HUES6 (cell line): ENCODE measurements at regions not wholly inside any gene's neighbourhood (a gene's known extent, or its start where the extent isn't known, plus 50 kb on each side); places are given as distances from the start of the nearest gene placed in this dataset.

Source experiments
- H3K27ac ChIP-seq: 2 replicates; pipeline ENCODE4 v1.7.0; 2013; ENCODE audit warnings: low read depth, mild to moderate bottlenecking, low read length, inconsistent platforms
- H3K27me3 ChIP-seq: 2 replicates; pipeline ENCODE4 v1.6.1; 2013; ENCODE audit warnings: low read length; ENCODE audit not compliant: control insufficient read depth, insufficient read depth
- H3K36me3 ChIP-seq: 2 replicates; pipeline ENCODE4 v1.6.1; 2013; ENCODE audit warnings: low read length; ENCODE audit not compliant: control insufficient read depth, insufficient read depth
- H3K4me1 ChIP-seq: 2 replicates; pipeline ENCODE4 v1.6.1; 2013; ENCODE audit warnings: low read length; ENCODE audit not compliant: control insufficient read depth, insufficient read depth
- H3K4me3 ChIP-seq: 2 replicates; pipeline ENCODE4 v1.5.1; 2013; ENCODE audit warnings: low read depth, low read length
- H3K9ac ChIP-seq: one replicate; pipeline ENCODE4 v1.6.1; 2013; ENCODE audit warnings: mild to moderate bottlenecking, low read length
- H3K9me3 ChIP-seq: 2 replicates; pipeline ENCODE4 v1.6.1; 2013; ENCODE audit warnings: low read depth, low read length; ENCODE audit not compliant: control insufficient read depth, insufficient read depth

GRCh38 chr1:213464786-213465460 is 413.9 kb downstream of the RPS6KC1 start:
- Histone ChIP-seq H3K27ac (no peak overlapping the region), H3K4me1 (no peaks in the 10 kb centered on the region), H3K36me3 (no peaks in the 10 kb centered on the region), H3K27me3 (no peaks in the 10 kb centered on the region), H3K9ac (no peak overlapping the region), H3K4me3 (no peak overlapping the region), H3K9me3 (no peaks in the 10 kb centered on the region)

- no peaks in the 10 kb centered on the region for H3K27me3 ChIP-seq
- H3K9ac ChIP-seq, result no peak overlapping the region
- H3K9me3 ChIP-seq, result no peaks in the 10 kb centered on the region
- H3K4me3 ChIP-seq, result no peak overlapping the region
- no peaks in the 10 kb centered on the region for H3K36me3 ChIP-seq
- no peak overlapping the region for H3K27ac ChIP-seq
- H3K4me1 ChIP-seq, result no peaks in the 10 kb centered on the region
Observed at GRCh38 chr1:213466541-213466940, 415.5 kb downstream of the RPS6KC1 start.

- H3K4me1 ChIP-seq, result peaks cover 6% of the 10 kb centered on the region; the same call in 1 of the 2 replicates
- H3K27ac ChIP-seq, result no peak overlapping the region
- no peak overlapping the region for H3K9ac ChIP-seq
- no peaks in the 10 kb centered on the region for H3K27me3 ChIP-seq
- no peak overlapping the region for H3K4me3 ChIP-seq
- no peaks in the 10 kb centered on the region for H3K36me3 ChIP-seq
- no peaks in the 10 kb centered on the region for H3K9me3 ChIP-seq
Observed at GRCh38 chr1:213474054-213474453, 423.0 kb downstream of the RPS6KC1 start.

- Histone ChIP-seq H3K4me3 (no peak overlapping the region), H3K9ac (no peak overlapping the region), H3K36me3 (no peaks in the 10 kb centered on the region), H3K9me3 (no peaks in the 10 kb centered on the region), H3K27ac (no peak overlapping the region), H3K27me3 (no peaks in the 10 kb centered on the region), H3K4me1 (no peaks in the 10 kb centered on the region)
Observed at GRCh38 chr1:213481395-213481794, 430.4 kb downstream of the RPS6KC1 start.

- no peak overlapping the region for H3K27ac ChIP-seq
- no peak overlapping the region for H3K4me3 ChIP-seq
- H3K9me3 ChIP-seq, result no peaks in the 10 kb centered on the region
- no peaks in the 10 kb centered on the region for H3K4me1 ChIP-seq
- no peaks in the 10 kb centered on the region for H3K36me3 ChIP-seq
- no peaks in the 10 kb centered on the region for H3K27me3 ChIP-seq
- no peak overlapping the region for H3K9ac ChIP-seq
Observed at GRCh38 chr1:213484333-213484732, 433.3 kb downstream of the RPS6KC1 start.

GRCh38 chr1:213484758-213485157 is 433.7 kb downstream of the RPS6KC1 start:
- no peaks in the 10 kb centered on the region for H3K36me3 ChIP-seq
- H3K27ac ChIP-seq, result no peak overlapping the region
- H3K4me1 ChIP-seq, result no peaks in the 10 kb centered on the region
- no peaks in the 10 kb centered on the region for H3K9me3 ChIP-seq
- H3K4me3 ChIP-seq, result no peak overlapping the region
- H3K27me3 ChIP-seq, result no peaks in the 10 kb centered on the region
- H3K9ac ChIP-seq, result no peak overlapping the region

GRCh38 chr1:213486488-213486887 is 435.4 kb downstream of the RPS6KC1 start:
- Histone ChIP-seq H3K4me3 (no peak overlapping the region), H3K27ac (no peak overlapping the region), H3K27me3 (no peaks in the 10 kb centered on the region), H3K9ac (no peak overlapping the region), H3K36me3 (no peaks in the 10 kb centered on the region), H3K4me1 (no peaks in the 10 kb centered on the region), H3K9me3 (no peaks in the 10 kb centered on the region)

GRCh38 chr1:213491468-213491867 is 440.4 kb downstream of the RPS6KC1 start:
- no peak overlapping the region for H3K4me3 ChIP-seq
- H3K4me1 ChIP-seq, result no peaks in the 10 kb centered on the region
- no peaks in the 10 kb centered on the region for H3K9me3 ChIP-seq
- H3K36me3 ChIP-seq, result no peaks in the 10 kb centered on the region
- H3K9ac ChIP-seq, result no peak overlapping the region
- no peaks in the 10 kb centered on the region for H3K27me3 ChIP-seq
- H3K27ac ChIP-seq, result no peak overlapping the region

GRCh38 chr1:213492161-213493041 is 441.4 kb downstream of the RPS6KC1 start:
- no peak overlapping the region for H3K27ac ChIP-seq
- H3K4me1 ChIP-seq, result no peaks in the 10 kb centered on the region
- no peak overlapping the region for H3K4me3 ChIP-seq
- H3K27me3 ChIP-seq, result no peaks in the 10 kb centered on the region
- H3K9me3 ChIP-seq, result no peaks in the 10 kb centered on the region
- H3K9ac ChIP-seq, result no peak overlapping the region
- no peaks in the 10 kb centered on the region for H3K36me3 ChIP-seq

GRCh38 chr1:213499444-213499843 is 448.4 kb downstream of the RPS6KC1 start:
- Histone ChIP-seq H3K36me3 (no peaks in the 10 kb centered on the region), H3K27me3 (no peaks in the 10 kb centered on the region), H3K9ac (no peak overlapping the region), H3K27ac (no peak overlapping the region), H3K4me3 (no peak overlapping the region), H3K4me1 (no peaks in the 10 kb centered on the region), H3K9me3 (peaks cover 3% of the 10 kb centered on the region; the same call in 1 of the 2 replicates)
